ENCODE measurements at regions not wholly inside any gene's neighbourhood (a gene's known extent, or its start where the extent isn't known, plus 50 kb on each side); places are given as distances from the start of the nearest gene placed in this dataset.

GRCh38 chr12:91975891-91976290, 169.8 kb downstream of the BTG1 start:
- no peak for TF ChIP-seq CTCF (IDR thresholded peaks at IDR 0.05; ENCODE audit: insufficient read depth, low read length, poor library complexity, severe bottlenecking)
- TF ChIP-seq EZH2phosphoT487 (conservative IDR thresholded peaks at IDR 0.05; ENCODE audit: low read length): no peak

Measured in SU-DHL-6 (cell line).